ENCODE measurements at regions not wholly inside any gene's neighbourhood (a gene's known extent, or its start where the extent isn't known, plus 50 kb on each side); places are given as distances from the start of the nearest gene placed in this dataset.

- Histone ChIP-seq H3K79me2 (ENCODE audit: low read length) (no peaks in the 10 kb centered on the region), H3K4me2 (ENCODE audit: low read depth, low read length) (no peak overlapping the region), H3K27ac (ENCODE audit: low read length) (no peak overlapping the region)
Measured at GRCh38 chr6:21824431-21825177, 231.1 kb downstream of the SOX4 start.

GRCh38 chr6:21826023-21826422 is 232.5 kb downstream of the SOX4 start:
- no peak overlapping the region for H3K9ac ChIP-seq (ENCODE audit: low read length)
- H3K27ac ChIP-seq (ENCODE audit: low read length): no peak overlapping the region
- no peaks in the 10 kb centered on the region for H3K27me3 ChIP-seq (replicated peaks; ENCODE audit: insufficient read depth, low read length)
- H4K20me1 ChIP-seq (ENCODE audit: insufficient read depth, low read length): no peaks in the 10 kb centered on the region
- H3K4me3 ChIP-seq (ENCODE audit: low read length): no peak overlapping the region
- TF ChIP-seq EZH2 (optimal IDR thresholded peaks at IDR 0.05; ENCODE audit: low read depth, low read length): no peak
- no peak for TF ChIP-seq CTCF (IDR thresholded peaks at IDR 0.05; ENCODE audit: low read length)
- TF ChIP-seq EZH2phosphoT487 (IDR thresholded peaks at IDR 0.05; ENCODE audit: low read length): no peak
- no peak overlapping the region for H2AFZ ChIP-seq (ENCODE audit: low read length)
- H3K79me2 ChIP-seq (ENCODE audit: low read length): no peaks in the 10 kb centered on the region
- no peaks in the 10 kb centered on the region for H3K9me3 ChIP-seq (replicated peaks; ENCODE audit: insufficient read depth, low read length)
- H3K4me1 ChIP-seq (ENCODE audit: low read length): no peaks in the 10 kb centered on the region
- H3F3A ChIP-seq (ENCODE audit: insufficient read depth, low read length): no peaks in the 10 kb centered on the region
- no peaks in the 10 kb centered on the region for H3K9me2 ChIP-seq (replicated peaks; ENCODE audit: insufficient read depth, low read length)
- no peak for DNase-seq
- no peak overlapping the region for H3K4me2 ChIP-seq (ENCODE audit: low read depth, low read length)
- H3K36me3 ChIP-seq (replicated peaks; ENCODE audit: insufficient read depth, low read length): no peaks in the 10 kb centered on the region

More at GRCh38 chr6:21824431-21825177, 231.1 kb downstream of the SOX4 start:
- Histone ChIP-seq H3K9me2 (replicated peaks; ENCODE audit: insufficient read depth, low read length) (no peaks in the 10 kb centered on the region), H3F3A (ENCODE audit: insufficient read depth, low read length) (no peaks in the 10 kb centered on the region), H2AFZ (ENCODE audit: low read length) (no peak overlapping the region), H3K9me3 (replicated peaks; ENCODE audit: insufficient read depth, low read length) (no peaks in the 10 kb centered on the region), H3K9ac (ENCODE audit: low read length) (no peak overlapping the region), H3K36me3 (replicated peaks; ENCODE audit: insufficient read depth, low read length) (no peaks in the 10 kb centered on the region), H3K27me3 (replicated peaks; ENCODE audit: insufficient read depth, low read length) (no peaks in the 10 kb centered on the region), H3K4me1 (ENCODE audit: low read length) (no peaks in the 10 kb centered on the region), H4K20me1 (ENCODE audit: insufficient read depth, low read length) (no peaks in the 10 kb centered on the region), H3K4me3 (ENCODE audit: low read length) (no peak overlapping the region)
- DNase-seq: no peak
- no peak for TF ChIP-seq CTCF (IDR thresholded peaks at IDR 0.05; ENCODE audit: low read length)
- TF ChIP-seq EZH2phosphoT487 (IDR thresholded peaks at IDR 0.05; ENCODE audit: low read length): no peak
- no peak for TF ChIP-seq EZH2 (optimal IDR thresholded peaks at IDR 0.05; ENCODE audit: low read depth, low read length)

- Histone ChIP-seq H3F3A (ENCODE audit: insufficient read depth, low read length) (no peaks in the 10 kb centered on the region), H3K79me2 (ENCODE audit: low read length) (no peaks in the 10 kb centered on the region), H3K27ac (ENCODE audit: low read length) (no peak overlapping the region), H3K4me2 (ENCODE audit: low read depth, low read length) (no peak overlapping the region), H3K4me3 (ENCODE audit: low read length) (no peak overlapping the region), H3K9me2 (replicated peaks; ENCODE audit: insufficient read depth, low read length) (no peaks in the 10 kb centered on the region), H3K36me3 (replicated peaks; ENCODE audit: insufficient read depth, low read length) (no peaks in the 10 kb centered on the region), H3K4me1 (ENCODE audit: low read length) (no peaks in the 10 kb centered on the region), H2AFZ (ENCODE audit: low read length) (no peak overlapping the region), H3K9ac (ENCODE audit: low read length) (no peak overlapping the region), H3K9me3 (replicated peaks; ENCODE audit: insufficient read depth, low read length) (no peaks in the 10 kb centered on the region), H3K27me3 (replicated peaks; ENCODE audit: insufficient read depth, low read length) (no peaks in the 10 kb centered on the region), H4K20me1 (ENCODE audit: insufficient read depth, low read length) (no peaks in the 10 kb centered on the region)
- no peak for DNase-seq
- TF ChIP-seq EZH2 (optimal IDR thresholded peaks at IDR 0.05; ENCODE audit: low read depth, low read length): no peak
- no peak for TF ChIP-seq CTCF (IDR thresholded peaks at IDR 0.05; ENCODE audit: low read length)
- no peak for TF ChIP-seq EZH2phosphoT487 (IDR thresholded peaks at IDR 0.05; ENCODE audit: low read length)
Measured at GRCh38 chr6:21826904-21827303, 233.4 kb downstream of the SOX4 start.

All from MM.1S (cell line).